Peyer's patch (tissue), 4 donors: ENCODE measurements at regions not wholly inside any gene's neighbourhood (a gene's known extent, or its start where the extent isn't known, plus 50 kb on each side); places are given as distances from the start of the nearest gene placed in this dataset.

Experiments used
- POLR2A ChIP-seq, 2 donors: fragments of 450-650 bp; IDR thresholded peaks; one replicate each; pipeline ENCODE4 v1.5.1; 2017; ENCODE audit warnings: antibody characterized with exemption in 2 of 2, mild to moderate bottlenecking in 2 of 2, moderate library complexity in 2 of 2
- TF ChIP-seq, protein P1 (sequence below), 6 experiments: fragments of 450-650 bp in 4 of 6; fragments of 200-600 bp in 2 of 6; sonication (generic) in 1 of 6; IDR thresholded peaks; one replicate each; pipeline ENCODE4 v1.5.1; 2017 to 2019; ENCODE audit warnings: antibody characterized with exemption in 6 of 6, mild to moderate bottlenecking in 3 of 6, moderate library complexity in 1 of 6

- TF ChIP-seq, protein P1, sequence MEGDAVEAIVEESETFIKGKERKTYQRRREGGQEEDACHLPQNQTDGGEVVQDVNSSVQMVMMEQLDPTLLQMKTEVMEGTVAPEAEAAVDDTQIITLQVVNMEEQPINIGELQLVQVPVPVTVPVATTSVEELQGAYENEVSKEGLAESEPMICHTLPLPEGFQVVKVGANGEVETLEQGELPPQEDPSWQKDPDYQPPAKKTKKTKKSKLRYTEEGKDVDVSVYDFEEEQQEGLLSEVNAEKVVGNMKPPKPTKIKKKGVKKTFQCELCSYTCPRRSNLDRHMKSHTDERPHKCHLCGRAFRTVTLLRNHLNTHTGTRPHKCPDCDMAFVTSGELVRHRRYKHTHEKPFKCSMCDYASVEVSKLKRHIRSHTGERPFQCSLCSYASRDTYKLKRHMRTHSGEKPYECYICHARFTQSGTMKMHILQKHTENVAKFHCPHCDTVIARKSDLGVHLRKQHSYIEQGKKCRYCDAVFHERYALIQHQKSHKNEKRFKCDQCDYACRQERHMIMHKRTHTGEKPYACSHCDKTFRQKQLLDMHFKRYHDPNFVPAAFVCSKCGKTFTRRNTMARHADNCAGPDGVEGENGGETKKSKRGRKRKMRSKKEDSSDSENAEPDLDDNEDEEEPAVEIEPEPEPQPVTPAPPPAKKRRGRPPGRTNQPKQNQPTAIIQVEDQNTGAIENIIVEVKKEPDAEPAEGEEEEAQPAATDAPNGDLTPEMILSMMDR (IDR thresholded peaks at IDR 0.05), result no peak
- no peak for TF ChIP-seq POLR2A (IDR thresholded peaks at IDR 0.05)
Observed at GRCh38 chr6:155695495-155695894, 239.9 kb upstream of the NOX3 start.
